ENCODE measurements at regions not wholly inside any gene's neighbourhood (a gene's known extent, or its start where the extent isn't known, plus 50 kb on each side); places are given as distances from the start of the nearest gene placed in this dataset.

DNA sequence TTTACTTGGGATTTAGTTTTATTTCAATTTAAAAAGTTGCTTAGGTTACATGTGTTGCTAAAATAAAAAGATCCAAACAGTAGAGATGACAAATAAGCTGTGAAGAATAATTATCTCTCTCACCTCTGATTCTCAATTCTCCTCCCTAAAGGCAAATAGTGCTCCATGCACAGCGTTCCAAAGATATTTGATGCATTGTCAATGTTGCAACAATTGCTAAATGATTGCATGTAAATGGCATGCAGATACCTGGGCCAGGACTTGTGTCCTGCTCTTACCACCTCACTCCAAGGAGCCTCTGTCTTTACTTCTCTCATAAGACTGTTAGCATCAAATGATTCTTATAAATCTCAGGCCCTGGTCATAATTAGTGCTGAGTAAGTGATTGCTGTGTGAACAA lies 217.7 kb downstream of the SEC23IP start:
- WGBS (ENCODE audit: low lambda C conversion rate), result 4% methylated on average over 1 of the region's 1 CpG
- Histone ChIP-seq H3K4me2 (no peak overlapping the region), H3K79me2 (ENCODE audit: insufficient read depth) (no peaks in the 10 kb centered on the region), H3K9me3 (no peaks in the 10 kb centered on the region), H3F3A (replicated peaks; ENCODE audit: insufficient read depth) (no peaks in the 10 kb centered on the region), H2AFZ (ENCODE audit: low read depth) (no peak overlapping the region), H3K9me2 (no peaks in the 10 kb centered on the region), H4K20me1 (ENCODE audit: insufficient read depth) (no peaks in the 10 kb centered on the region), H3K4me1 (ENCODE audit: control insufficient read depth in 1 of 2, insufficient read depth in 2 of 2, low read depth in 1 of 2, low read length in 1 of 2) (no peaks in the 10 kb centered on the region), H3K36me3 (replicated peaks in 1 of 2; ENCODE audit: control insufficient read depth in 1 of 2, insufficient read depth in 2 of 2, low read length in 1 of 2) (no peaks in the 10 kb centered on the region), H3K27me3 (ENCODE audit: insufficient read depth) (no peaks in the 10 kb centered on the region), H3K27ac (ENCODE audit: low read depth in 2 of 2, low read length in 1 of 2) (no peak overlapping the region), H3K4me3 (ENCODE audit: low read depth in 2 of 2, low read length in 1 of 2) (no peak overlapping the region), H3K9ac (no peak overlapping the region)
- ChIA-PET CTCF (no interaction called here), POLR2A (no interaction called here)
- DNase-seq, result no peak
- TF ChIP-seq RAD21 (IDR thresholded peaks at IDR 0.05; ENCODE audit: low read length) (no peak), RFX5 (IDR thresholded peaks at IDR 0.05; ENCODE audit: low read length) (no peak), ELF1 (IDR thresholded peaks at IDR 0.05) (no peak), TAF1 (IDR thresholded peaks at IDR 0.05; ENCODE audit: borderline replicate concordance, low read depth, low read length) (no peak), EZH2phosphoT487 (IDR thresholded peaks at IDR 0.05; ENCODE audit: borderline replicate concordance, low read depth) (no peak), USF1 (IDR thresholded peaks at IDR 0.05; ENCODE audit: borderline replicate concordance, low read depth) (no peak), TEAD4 (IDR thresholded peaks at IDR 0.05; ENCODE audit: borderline replicate concordance, insufficient read depth) (no peak), NFIC (IDR thresholded peaks at IDR 0.05; ENCODE audit: borderline replicate concordance) (no peak), CHD2 (IDR thresholded peaks at IDR 0.05; ENCODE audit: low read length, partially characterized antibody) (no peak), FOXJ3 (CRISPR knock-in tag; IDR thresholded peaks at IDR 0.05) (no peak), EP300 (IDR thresholded peaks at IDR 0.05; ENCODE audit: borderline replicate concordance in 1 of 2, low read depth in 1 of 2, low read length in 1 of 2) (no peak)
- TF ChIP-seq, protein P1, sequence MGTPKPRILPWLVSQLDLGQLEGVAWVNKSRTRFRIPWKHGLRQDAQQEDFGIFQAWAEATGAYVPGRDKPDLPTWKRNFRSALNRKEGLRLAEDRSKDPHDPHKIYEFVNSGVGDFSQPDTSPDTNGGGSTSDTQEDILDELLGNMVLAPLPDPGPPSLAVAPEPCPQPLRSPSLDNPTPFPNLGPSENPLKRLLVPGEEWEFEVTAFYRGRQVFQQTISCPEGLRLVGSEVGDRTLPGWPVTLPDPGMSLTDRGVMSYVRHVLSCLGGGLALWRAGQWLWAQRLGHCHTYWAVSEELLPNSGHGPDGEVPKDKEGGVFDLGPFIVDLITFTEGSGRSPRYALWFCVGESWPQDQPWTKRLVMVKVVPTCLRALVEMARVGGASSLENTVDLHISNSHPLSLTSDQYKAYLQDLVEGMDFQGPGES (IDR thresholded peaks at IDR 0.05; ENCODE audit: low read depth, low read length), result no peak

GRCh38 chr10:120111628-120112027 lies 219.1 kb downstream of the SEC23IP start:
- Histone ChIP-seq H3K36me3 (replicated peaks in 1 of 2; ENCODE audit: control insufficient read depth in 1 of 2, insufficient read depth in 2 of 2, low read length in 1 of 2) (no peaks in the 10 kb centered on the region), H3K9me2 (no peaks in the 10 kb centered on the region), H3K4me1 (ENCODE audit: control insufficient read depth in 1 of 2, insufficient read depth in 2 of 2, low read depth in 1 of 2, low read length in 1 of 2) (no peaks in the 10 kb centered on the region), H3K9ac (no peak overlapping the region), H4K20me1 (ENCODE audit: insufficient read depth) (no peaks in the 10 kb centered on the region), H3K27ac (ENCODE audit: low read depth in 2 of 2, low read length in 1 of 2) (no peak overlapping the region), H3K4me3 (ENCODE audit: low read depth in 2 of 2, low read length in 1 of 2) (no peak overlapping the region), H3K79me2 (ENCODE audit: insufficient read depth) (no peaks in the 10 kb centered on the region), H3K9me3 (no peaks in the 10 kb centered on the region), H3K27me3 (ENCODE audit: insufficient read depth) (no peaks in the 10 kb centered on the region), H3K4me2 (no peak overlapping the region), H2AFZ (ENCODE audit: low read depth) (no peak overlapping the region), H3F3A (replicated peaks; ENCODE audit: insufficient read depth) (no peaks in the 10 kb centered on the region)
- 17% methylated on average over 3 of the region's 3 CpGs for WGBS (ENCODE audit: low lambda C conversion rate)
- CTCF ChIA-PET, result no interaction called here
- POLR2A ChIA-PET, result no interaction called here
- no peak for DNase-seq
- TF ChIP-seq EP300 (IDR thresholded peaks at IDR 0.05; ENCODE audit: borderline replicate concordance in 1 of 2, low read depth in 1 of 2, low read length in 1 of 2), result no peak
- TF ChIP-seq, protein P1 (IDR thresholded peaks at IDR 0.05; ENCODE audit: low read depth, low read length), result no peak
- no peak for TF ChIP-seq TCF12 (IDR thresholded peaks at IDR 0.05)
- no peak for TF ChIP-seq MXI1 (IDR thresholded peaks at IDR 0.05; ENCODE audit: low read depth, low read length)
- TF ChIP-seq NFIC (IDR thresholded peaks at IDR 0.05; ENCODE audit: borderline replicate concordance), result no peak
- TF ChIP-seq USF1 (IDR thresholded peaks at IDR 0.05; ENCODE audit: borderline replicate concordance, low read depth), result no peak
- TF ChIP-seq SMC3 (IDR thresholded peaks at IDR 0.05; ENCODE audit: low read depth, low read length), result no peak
- no peak for TF ChIP-seq EZH2phosphoT487 (IDR thresholded peaks at IDR 0.05; ENCODE audit: borderline replicate concordance, low read depth)
- TF ChIP-seq CTCF (IDR thresholded peaks at IDR 0.05), result no peak
- TF ChIP-seq, protein P2, sequence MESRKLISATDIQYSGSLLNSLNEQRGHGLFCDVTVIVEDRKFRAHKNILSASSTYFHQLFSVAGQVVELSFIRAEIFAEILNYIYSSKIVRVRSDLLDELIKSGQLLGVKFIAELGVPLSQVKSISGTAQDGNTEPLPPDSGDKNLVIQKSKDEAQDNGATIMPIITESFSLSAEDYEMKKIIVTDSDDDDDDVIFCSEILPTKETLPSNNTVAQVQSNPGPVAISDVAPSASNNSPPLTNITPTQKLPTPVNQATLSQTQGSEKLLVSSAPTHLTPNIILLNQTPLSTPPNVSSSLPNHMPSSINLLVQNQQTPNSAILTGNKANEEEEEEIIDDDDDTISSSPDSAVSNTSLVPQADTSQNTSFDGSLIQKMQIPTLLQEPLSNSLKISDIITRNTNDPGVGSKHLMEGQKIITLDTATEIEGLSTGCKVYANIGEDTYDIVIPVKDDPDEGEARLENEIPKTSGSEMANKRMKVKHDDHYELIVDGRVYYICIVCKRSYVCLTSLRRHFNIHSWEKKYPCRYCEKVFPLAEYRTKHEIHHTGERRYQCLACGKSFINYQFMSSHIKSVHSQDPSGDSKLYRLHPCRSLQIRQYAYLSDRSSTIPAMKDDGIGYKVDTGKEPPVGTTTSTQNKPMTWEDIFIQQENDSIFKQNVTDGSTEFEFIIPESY (IDR thresholded peaks at IDR 0.05; ENCODE audit: borderline replicate concordance, low read depth), result no peak
- no peak for TF ChIP-seq RAD21 (IDR thresholded peaks at IDR 0.05; ENCODE audit: low read length)
- TF ChIP-seq NRF1 (IDR thresholded peaks at IDR 0.05; ENCODE audit: low read depth, low read length), result no peak
- TF ChIP-seq, protein P3, sequence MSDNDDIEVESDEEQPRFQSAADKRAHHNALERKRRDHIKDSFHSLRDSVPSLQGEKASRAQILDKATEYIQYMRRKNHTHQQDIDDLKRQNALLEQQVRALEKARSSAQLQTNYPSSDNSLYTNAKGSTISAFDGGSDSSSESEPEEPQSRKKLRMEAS (IDR thresholded peaks at IDR 0.05; ENCODE audit: low read depth), result no peak
